OCI-LY3 (cell line): ENCODE measurements at regions not wholly inside any gene's neighbourhood (a gene's known extent, or its start where the extent isn't known, plus 50 kb on each side); places are given as distances from the start of the nearest gene placed in this dataset.
"Not testable (repeated sequence)": the region's sequence is repeated elsewhere in the genome, so short reads cannot be mapped to it uniquely, and the experiment has no call there.

Experiments
- H2AFZ ChIP-seq: fragments of 200-600, 300-600 bp; shearing (Covaris generic); 2 replicates; pipeline ENCODE4 v1.6.0; 2014; ENCODE audit warnings: antibody characterized with exemption, low read depth, low read length
- H3K27ac ChIP-seq: fragments of 200-600, 300-600 bp; sonication (generic); 2 replicates; pipeline ENCODE4 v1.5.1; 2014; ENCODE audit warnings: mild to moderate bottlenecking, low read length, moderate library complexity, mixed read lengths
- H3K27me3 ChIP-seq: fragments of 200-600, 300-600 bp; sonication (generic); 2 replicates; pipeline ENCODE4 v1.6.1; 2014; ENCODE audit warnings: low read depth, low read length, mixed read lengths
- H3K36me3 ChIP-seq: fragments of 200-600, 300-600 bp; sonication (generic); replicated peaks from 2 replicates; pipeline ENCODE3; 2014; ENCODE audit warnings: low read depth, low read length, mixed read lengths
- H3K4me1 ChIP-seq: fragments of 300-600, 200-600 bp; sonication (generic); 2 replicates; pipeline ENCODE4 v1.6.1; 2014; ENCODE audit warnings: low read length, mixed read lengths
- H3K4me2 ChIP-seq: fragments of 200-600, 300-600 bp; sonication (generic); 2 replicates; pipeline ENCODE4 v1.6.1; 2014; ENCODE audit warnings: low read length, mixed read lengths
- H3K4me3 ChIP-seq: fragments of 300-600, 200-600 bp; sonication (generic); 2 replicates; pipeline ENCODE4 v1.5.1; 2014; ENCODE audit warnings: antibody characterized with exemption, mild to moderate bottlenecking, low read length, moderate library complexity
- H3K79me2 ChIP-seq: fragments of 300-600, 200-600 bp; shearing (Covaris generic); 2 replicates; pipeline ENCODE4 v1.6.1; 2014; ENCODE audit warnings: mild to moderate bottlenecking, low read length, mixed read lengths
- H3K9ac ChIP-seq: fragments of 300-600, 200-600 bp; shearing (Covaris generic); 2 replicates; pipeline ENCODE4 v1.6.0; 2014; ENCODE audit warnings: mild to moderate bottlenecking, low read length, moderate library complexity
- H3K9me3 ChIP-seq: fragments of 200-600, 300-600 bp; shearing (Covaris generic); 2 replicates; pipeline ENCODE4 v1.6.1; 2014; ENCODE audit warnings: low read length, mixed read lengths; ENCODE audit not compliant: insufficient read depth
- H4K20me1 ChIP-seq: fragments of 200-600, 300-600 bp; sonication (generic); 2 replicates; pipeline ENCODE4 v1.6.1; 2016; ENCODE audit warnings: low read length, mixed read lengths; ENCODE audit not compliant: insufficient read depth
- CTCF ChIP-seq: fragments of 200-600, 300-600 bp; sonication (generic); IDR thresholded peaks from 2 replicates; pipeline ENCODE4 v1.5.1; 2014; ENCODE audit warnings: antibody characterized with exemption, low read length, low read depth
- EZH2phosphoT487 ChIP-seq: fragments of 200-600 bp; shearing (Covaris generic); IDR thresholded peaks from 2 replicates; pipeline ENCODE4 v1.6.1; 2018; ENCODE audit warnings: antibody characterized with exemption, mixed run types, low read depth

- TF ChIP-seq CTCF (no peak), EZH2phosphoT487 (no peak)
- no peaks in the 10 kb centered on the region for H3K9me3 ChIP-seq
These were observed 153.4 kb upstream of the IRF2BP2 start for GRCh38 chr1:234763367-234763766.

GRCh38 chr1:234762127-234762526, 152.1 kb upstream of the IRF2BP2 start:
- not testable (repeated sequence) for H3K4me1 ChIP-seq, H3K4me3 ChIP-seq, H3K9ac ChIP-seq, H4K20me1 ChIP-seq, H3K36me3 ChIP-seq, H3K9me3 ChIP-seq, H2AFZ ChIP-seq, H3K27ac ChIP-seq, H3K4me2 ChIP-seq, H3K79me2 ChIP-seq
- H3K27me3 ChIP-seq = peaks cover 13% of the 10 kb centered on the region

More at GRCh38 chr1:234763367-234763766, 153.4 kb upstream of the IRF2BP2 start:
- Histone ChIP-seq H3K27me3 (peaks cover 7% of the 10 kb centered on the region; the same call in 1 of the 2 replicates), H3K36me3 (no peaks in the 10 kb centered on the region), H3K4me3 (no peak overlapping the region), H3K79me2 (no peaks in the 10 kb centered on the region), H3K4me2 (no peak overlapping the region), H3K27ac (no peak overlapping the region), H3K4me1 (peaks cover 8% of the 10 kb centered on the region), H3K9ac (no peak overlapping the region), H2AFZ (no peak overlapping the region), H4K20me1 (no peaks in the 10 kb centered on the region)

GRCh38 chr1:234760303-234760723, 150.3 kb upstream of the IRF2BP2 start:
- Histone ChIP-seq H3K27ac (no peak overlapping the region), H3K4me3 (no peak overlapping the region), H3K27me3 (peaks cover 31% of the 10 kb centered on the region), H3K9me3 (no peaks in the 10 kb centered on the region), H3K4me2 (no peak overlapping the region), H3K4me1 (no peaks in the 10 kb centered on the region), H3K36me3 (no peaks in the 10 kb centered on the region), H2AFZ (no peak overlapping the region), H3K9ac (no peak overlapping the region), H3K79me2 (no peaks in the 10 kb centered on the region), H4K20me1 (no peaks in the 10 kb centered on the region)
- TF ChIP-seq EZH2phosphoT487 (no peak), CTCF (no peak)

- Histone ChIP-seq H3K4me3 (no peak overlapping the region), H3K4me2 (no peak overlapping the region), H3K27me3 (peaks cover 36% of the 10 kb centered on the region), H3K36me3 (no peaks in the 10 kb centered on the region), H3K4me1 (no peaks in the 10 kb centered on the region), H3K9me3 (no peaks in the 10 kb centered on the region), H4K20me1 (no peaks in the 10 kb centered on the region), H2AFZ (no peak overlapping the region), H3K27ac (no peak overlapping the region), H3K9ac (no peak overlapping the region), H3K79me2 (no peaks in the 10 kb centered on the region)
- TF ChIP-seq CTCF (no peak), EZH2phosphoT487 (no peak)
These were observed 149.9 kb upstream of the IRF2BP2 start for GRCh38 chr1:234759888-234760287.

- H3K36me3 ChIP-seq = no peaks in the 10 kb centered on the region
- H3K4me1 ChIP-seq = no peaks in the 10 kb centered on the region
- H3K9ac ChIP-seq = no peak overlapping the region
- no peak for TF ChIP-seq CTCF
- TF ChIP-seq EZH2phosphoT487 = no peak
- no peaks in the 10 kb centered on the region for H3K9me3 ChIP-seq
- H3K27me3 ChIP-seq = peaks cover 39% of the 10 kb centered on the region
- H2AFZ ChIP-seq = no peak overlapping the region
- H4K20me1 ChIP-seq = no peaks in the 10 kb centered on the region
- H3K4me2 ChIP-seq = no peak overlapping the region
- H3K79me2 ChIP-seq = no peaks in the 10 kb centered on the region
- H3K4me3 ChIP-seq = no peak overlapping the region
- H3K27ac ChIP-seq = no peak overlapping the region
These were observed 148.9 kb upstream of the IRF2BP2 start for GRCh38 chr1:234758851-234759250.
